HPDE6-E6E7 (cell line): ENCODE measurements at regions not wholly inside any gene's neighbourhood (a gene's known extent, or its start where the extent isn't known, plus 50 kb on each side); places are given as distances from the start of the nearest gene placed in this dataset.

ENCODE experiments used
- DNase-seq: peaks from one replicate; pipeline ENCODE4 v3.0.0; 2011; ENCODE audit warnings: missing footprints; ENCODE audit errors: extremely low spot score

DNA sequence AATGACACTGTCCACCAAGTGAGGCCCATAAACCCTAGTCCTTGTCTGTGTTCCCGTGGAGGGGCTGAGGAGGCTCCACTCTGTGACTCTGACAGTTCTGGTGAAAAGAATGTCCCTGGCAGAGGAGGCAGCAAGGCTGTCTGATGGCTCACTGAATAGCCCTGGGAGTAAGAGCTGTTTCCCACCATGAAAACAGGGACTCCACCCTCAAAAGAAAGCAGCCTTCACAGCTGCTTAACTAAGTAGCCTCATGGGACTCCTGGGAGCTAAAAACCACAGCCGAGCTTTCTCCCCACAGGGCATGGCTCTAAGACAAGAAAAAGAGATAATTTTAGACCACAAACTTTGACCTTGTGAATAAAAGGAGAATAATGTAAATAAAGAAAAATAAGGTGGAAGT is 135.1 kb upstream of the FRY start:
- DNase-seq: no peak

DNA sequence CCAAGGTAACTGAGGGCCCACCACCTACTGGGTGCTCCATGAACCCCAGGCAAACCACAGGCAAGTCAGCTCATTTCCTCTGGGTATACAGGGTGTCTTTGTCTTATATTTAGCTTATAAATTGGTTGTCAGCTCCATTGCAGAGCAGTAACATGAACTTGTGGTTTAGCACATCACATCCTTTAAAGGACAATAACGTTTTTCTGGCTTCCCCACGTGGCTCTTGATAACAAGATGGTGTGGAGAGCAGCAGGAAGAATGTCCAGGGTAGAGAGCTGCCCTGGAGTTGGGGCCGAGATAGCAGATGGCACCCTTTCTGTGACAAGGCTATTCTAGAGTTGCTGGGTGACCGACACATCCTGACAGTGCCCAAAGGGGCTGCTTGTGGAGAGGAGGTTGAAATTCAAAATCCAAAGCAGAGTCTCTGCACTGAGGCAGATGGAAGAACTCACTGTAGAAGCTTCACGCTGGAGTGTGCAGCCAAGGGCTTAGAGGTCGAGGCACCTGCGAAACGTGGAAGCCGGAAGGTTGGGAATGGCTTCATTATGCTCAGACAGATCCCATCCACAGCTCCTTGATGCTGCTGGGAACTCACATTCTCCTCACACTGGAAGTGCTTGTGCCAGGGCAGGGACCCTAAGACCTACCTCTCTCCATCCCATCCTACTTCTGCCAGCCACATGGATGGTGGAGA is 133.0 kb upstream of the FRY start:
- DNase-seq: no peak

DNA sequence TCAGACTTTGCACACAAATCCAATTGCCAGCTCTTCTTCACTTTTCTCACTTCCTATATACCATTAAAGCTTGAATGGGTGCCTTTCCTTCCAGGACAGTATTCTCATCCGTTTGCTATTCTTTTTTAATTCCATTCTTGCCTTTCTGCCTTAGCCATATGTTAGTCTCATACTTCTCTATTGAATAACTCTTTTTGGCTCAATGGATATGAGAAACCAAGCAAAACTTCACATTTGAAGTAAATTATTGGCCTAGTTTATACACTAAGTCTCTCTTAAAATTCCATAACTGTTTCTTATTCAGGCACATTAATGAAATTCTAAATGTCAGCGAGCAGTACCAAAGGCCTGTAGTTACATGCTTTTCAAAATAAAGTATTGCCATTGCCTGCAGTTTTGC is 129.6 kb upstream of the FRY start:
- no peak for DNase-seq

DNA sequence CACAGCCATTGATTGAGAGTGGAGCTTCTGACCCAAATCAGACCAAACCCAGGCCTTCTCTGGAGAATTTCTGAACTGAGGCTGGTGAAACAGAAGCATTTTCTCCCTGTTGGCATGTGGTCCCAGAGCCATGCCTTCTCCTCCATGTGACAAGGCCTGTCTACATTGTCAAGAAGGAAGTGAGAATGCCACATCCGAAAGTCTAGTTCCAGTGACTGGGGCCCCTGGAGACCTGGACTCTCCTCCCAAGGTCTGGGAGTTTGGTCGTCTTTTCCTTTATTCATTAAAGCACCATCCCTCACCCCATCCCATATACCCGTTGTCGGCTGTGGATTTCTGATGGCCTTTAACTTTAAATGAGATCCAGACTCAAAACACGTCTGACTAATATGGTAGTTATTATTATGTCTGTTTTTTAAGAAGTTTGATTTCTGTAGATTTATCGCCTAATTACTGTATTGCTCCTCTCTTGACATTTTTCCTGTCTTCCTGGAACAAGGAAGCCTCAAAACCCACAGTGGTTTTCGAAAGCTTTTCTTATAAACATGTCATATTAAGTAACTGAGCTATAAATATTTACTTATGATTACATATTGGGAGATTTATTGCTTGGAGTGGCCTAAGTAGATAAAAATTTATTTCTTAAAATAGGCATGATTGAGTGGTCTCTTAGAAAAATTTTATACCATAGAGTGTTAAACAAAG is 128.3 kb upstream of the FRY start:
- no peak for DNase-seq

DNA sequence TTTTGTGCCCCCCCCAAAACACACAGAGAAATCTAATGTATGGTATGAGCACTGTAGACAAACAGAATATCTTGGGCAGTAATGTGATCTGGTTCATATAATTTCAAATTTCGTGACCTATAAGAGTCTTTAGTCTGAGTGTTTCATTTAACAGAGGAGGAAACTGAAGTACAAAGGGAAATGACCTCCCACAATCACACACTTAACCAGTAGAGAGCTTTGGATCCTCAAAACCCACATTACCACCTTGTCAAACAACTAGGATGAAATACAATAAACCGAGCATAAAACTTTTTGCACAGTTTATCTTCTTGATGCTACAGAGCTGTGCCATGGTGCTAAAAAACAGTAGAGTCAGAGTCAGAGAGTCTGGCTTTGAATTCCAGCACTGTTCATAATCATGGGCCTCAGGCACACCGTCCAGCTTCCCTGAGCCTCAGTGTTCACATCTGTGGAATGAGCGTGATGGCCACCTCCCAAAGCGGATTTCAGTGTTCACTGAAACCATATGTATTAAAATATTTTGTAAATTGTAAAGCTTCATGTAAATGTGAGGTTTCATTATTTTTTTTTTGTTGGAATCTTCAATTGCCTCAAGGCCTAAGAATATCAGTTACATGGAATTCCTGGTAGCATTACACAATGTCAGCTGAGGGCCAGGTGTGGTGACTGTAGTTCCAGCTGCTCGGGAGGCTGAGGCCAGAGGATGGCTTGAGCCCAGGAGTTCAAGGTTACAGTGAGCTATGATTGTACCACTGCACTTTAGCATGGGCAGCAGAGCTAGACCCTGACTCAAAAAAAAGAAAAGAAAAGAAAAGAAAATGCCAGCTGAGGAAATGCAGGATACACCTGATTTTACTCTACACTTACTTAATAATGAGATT is 126.4 kb upstream of the FRY start:
- DNase-seq: no peak

DNA sequence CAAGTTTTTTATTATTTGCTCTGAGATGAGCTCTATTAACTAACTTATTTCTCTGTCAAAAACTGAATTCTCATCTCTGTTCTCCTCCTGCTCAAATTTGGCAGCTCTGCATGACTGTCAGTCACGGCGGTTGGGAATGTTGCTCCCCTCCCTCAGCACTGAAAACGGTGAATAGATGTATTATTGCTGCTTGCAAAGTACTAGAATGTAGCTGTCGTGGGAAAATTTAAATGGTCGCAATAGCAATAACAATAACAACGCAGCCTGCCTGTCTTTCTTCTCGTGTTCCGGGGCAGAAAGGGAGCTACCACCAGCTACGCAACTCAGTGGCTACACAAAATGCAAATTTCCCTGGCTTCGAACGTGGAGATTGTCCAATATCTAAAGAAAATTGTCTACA is 125.6 kb upstream of the FRY start:
- DNase-seq: no peak

DNA sequence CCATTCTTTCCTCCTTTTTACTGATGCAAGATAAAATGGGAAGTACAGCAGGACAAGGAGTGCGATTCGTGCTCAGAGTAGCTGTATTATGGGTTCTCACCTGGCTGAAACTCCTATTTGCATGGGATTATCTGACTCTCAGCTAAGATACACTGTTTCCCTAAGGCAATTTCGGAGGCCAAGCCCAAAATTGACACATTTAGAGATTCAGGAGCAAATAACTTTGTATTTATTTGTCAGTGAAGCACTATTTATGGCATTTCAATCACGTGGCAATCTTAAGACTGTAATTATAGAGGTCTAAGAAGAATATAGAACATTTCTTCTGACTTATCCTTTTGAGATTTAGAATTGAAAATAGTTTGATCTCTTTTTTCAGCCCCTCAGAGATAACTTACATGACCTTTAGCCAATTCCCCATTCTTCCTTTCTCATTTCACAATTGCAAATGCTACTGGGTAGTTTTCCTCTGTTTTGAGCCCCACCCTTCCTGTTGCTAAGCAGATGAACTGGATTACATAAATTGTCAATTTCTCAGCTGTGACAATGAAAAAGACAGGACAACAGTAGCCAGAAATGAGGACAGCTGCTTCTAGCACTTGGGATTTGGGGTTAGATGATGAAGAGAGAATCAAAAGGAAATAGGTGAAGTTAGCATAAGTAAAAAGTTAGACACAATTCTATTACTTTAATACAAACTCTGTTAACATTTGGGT is 122.7 kb upstream of the FRY start:
- DNase-seq: no peak

DNA sequence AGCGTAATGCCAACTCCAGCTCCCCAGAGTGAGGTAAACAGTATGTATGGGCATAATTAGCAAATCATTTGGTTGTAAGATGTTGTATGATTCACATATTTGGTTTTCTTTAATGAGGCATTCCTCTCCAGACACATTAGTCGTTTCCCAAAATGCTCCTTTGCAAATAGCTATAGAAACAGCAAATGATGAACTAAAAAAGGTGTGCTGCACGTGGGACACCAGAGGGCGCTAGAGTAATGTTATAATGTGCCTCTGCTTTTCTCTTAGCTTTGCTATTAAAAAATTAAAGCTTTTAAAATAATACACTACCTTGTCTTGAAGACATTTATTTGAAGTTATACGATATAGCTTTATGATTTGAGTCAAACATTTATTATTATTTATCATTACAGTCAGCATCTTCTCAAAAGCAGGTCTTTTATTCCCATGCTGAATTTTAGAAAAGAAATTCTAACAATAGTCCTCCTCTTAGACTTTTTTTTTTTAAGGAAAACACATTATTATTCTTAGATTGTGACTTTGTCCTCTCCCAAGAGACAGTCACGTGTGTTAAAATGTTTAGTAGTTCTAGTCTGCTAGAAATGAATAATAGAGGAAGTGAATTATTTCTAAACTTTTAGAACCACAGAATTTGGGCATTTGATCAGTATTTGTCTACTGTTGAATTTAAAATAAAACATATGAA is 121.6 kb upstream of the FRY start:
- DNase-seq: no peak

DNA sequence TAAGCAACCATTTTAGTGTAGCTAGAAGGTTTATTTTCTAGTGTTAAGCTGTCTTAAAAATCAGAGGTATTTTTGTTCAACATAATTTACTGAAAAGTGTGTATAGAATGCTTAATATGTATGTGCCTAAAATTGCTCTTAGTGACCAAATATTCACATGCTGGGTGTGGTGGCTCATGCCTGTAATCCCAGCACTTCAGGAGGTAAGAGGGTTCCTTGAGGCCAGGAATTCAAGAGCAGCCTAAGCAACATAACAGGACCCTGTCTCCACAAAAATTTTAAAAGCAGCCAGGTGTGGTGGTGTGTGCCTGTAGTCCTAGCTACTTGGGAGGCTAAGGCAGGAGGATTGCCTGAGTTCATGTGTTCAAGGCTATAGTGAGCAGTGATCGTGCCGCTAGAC is 120.9 kb upstream of the FRY start:
- DNase-seq: no peak

DNA sequence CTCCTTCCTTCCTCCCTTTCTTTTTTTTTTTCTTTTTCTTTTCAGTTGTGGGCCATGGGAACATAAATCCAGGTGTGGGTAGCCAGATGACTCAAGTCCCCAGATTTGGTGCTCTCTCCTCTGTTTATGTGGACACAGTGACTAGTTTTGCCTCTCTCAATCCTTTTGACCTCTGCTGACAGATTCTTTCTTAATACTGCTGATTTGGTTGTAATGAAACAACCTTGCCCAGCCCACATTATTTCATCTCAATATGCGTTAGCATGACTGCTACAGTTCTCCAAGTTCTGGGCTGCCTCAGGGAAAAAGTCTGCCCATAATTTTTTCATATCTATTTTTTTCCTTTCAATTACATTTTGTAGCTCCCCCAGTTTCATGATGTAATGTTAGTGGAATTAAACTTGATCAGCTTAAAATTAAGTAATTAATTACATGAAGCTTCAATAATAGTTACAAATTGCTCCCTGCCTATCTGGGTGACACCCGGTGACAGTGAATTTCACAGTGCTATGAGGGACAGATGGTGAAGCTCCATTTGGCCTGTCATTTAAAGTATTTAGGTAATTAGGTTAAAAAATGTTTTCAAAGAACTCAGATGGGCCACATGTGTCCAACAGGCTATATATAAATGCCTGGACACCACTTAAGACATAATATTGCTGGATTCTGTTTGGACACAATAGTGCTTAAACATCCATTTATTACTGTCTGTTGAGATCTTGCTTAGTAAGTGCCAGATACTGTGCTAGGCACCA is 118.8 kb upstream of the FRY start:
- DNase-seq: no peak

DNA sequence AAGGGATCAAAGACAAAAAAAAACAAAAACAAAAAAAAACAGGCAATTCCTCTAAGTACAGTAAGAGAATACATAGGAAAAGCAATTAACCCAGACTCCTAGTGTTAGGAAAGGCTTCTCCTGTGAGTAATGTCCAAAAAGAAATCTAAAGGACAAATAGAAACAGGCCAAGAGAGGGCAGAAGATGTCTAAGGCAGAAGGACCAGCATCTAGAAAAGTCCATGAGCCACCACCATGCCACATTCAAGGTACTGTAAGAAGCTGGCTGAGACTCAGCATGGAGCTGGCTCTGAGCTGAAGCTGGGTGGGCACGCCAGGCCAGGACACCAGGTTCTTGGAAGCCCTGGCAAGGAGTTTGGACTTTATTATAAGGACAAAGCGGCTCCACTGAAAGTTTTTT is 118.1 kb upstream of the FRY start:
- DNase-seq: no peak

DNA sequence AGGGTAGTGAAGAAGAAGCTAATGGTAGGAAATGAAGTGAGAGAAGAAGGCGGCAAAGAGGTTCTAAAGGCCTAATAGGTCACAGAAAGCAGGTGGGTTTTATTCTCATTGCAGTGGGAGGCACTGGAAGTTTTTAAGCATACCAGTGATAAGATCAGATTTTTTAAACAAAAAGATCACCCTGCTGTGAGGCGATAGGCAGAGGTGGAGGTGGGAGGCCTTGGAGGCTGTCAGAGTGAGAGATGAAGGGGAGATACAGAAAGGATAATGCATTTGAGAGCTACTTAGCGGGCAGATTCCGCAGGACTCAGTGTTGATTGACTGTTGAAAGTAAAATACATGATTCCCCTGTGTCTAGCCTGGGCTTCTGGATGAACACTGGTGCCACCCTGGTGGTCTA is 116.7 kb upstream of the FRY start:
- DNase-seq: no peak

DNA sequence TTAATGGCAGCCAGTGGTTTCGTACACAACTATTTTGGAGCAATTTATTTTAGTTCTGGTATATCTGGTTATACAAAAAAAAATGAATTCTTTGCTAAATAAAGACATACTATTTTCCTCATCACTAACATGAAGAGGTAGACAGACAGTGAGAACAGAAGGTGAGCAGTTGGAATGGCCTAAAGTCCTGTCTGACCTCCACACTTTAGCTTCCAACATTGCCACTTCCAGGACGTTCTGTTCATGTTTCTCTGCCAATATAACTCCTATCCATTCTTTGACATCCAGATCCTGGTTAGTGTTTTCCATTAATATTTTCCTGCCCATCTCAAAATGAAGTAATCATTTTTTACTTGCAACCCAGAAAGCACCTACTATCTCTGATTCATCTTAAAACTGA is 112.9 kb upstream of the FRY start:
- no peak for DNase-seq

DNA sequence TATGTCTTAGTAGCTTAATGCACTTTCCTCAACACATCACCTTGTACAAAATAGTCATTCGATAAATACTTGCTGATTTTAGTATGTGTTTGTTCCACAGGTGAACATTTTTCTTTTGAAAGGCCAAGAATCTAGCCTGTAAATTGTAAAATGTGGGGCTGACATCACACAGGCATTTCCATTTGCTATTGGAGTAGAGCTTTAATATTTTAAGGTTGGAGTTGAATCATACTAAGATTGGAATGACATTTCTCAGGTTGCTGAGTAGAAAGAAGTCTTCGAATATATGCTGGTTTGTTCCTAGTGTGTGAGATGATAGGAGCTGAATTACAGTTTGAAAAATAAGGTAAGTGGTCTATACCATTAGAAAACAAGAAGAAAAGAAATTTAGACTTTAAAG is 112.3 kb upstream of the FRY start:
- DNase-seq: no peak

DNA sequence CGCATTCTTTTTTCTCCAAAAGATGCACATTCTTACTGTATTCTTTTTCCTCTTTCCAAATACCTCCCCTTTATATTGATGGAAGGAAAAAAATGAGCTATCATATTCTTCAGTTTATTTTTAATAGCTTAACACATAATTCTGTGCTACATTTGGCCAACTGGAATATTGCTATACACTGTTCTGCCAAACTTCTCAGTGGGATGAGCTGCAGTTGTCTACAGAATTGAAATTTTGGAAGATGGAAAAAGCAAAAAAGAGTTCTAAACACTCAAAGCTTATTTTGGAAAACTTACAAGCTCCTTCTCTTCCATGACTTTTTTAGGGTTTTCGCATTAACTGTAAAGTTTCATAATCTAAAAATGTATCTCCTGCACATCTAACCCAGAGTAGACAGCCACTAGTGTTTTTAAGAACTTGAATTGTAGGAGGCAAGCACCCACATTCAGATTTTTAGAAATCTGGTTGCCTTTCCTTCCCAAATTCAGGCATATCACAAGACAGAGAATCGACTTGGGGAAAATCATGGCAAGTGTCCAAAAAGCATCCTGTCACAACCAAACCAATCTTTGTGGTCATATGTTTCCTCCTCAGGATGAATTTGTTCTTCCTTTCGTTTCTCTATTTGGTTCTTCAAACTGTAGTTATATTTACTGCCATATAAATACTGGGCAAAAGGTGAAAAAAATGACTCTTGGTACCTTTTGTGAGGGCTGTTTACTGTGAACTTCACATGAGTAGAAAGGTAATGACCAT is 111.4 kb upstream of the FRY start:
- no peak for DNase-seq

DNA sequence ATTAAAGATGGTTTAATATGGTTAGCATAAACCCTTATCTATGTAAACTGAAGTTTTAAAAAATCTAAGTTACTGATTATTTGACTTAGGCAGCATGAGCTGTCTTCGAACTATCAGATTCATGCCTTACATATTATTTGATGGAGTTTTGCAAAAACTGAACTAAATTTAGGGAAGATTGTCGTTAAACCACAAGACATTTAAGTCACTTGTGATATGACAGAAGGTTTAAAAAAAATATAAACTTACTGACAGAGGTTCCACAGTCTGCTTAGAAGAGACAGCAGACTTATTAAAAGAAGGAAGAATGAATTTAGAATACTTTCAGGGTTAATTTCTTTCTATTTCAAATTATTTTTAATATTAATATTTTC is 110.9 kb upstream of the FRY start:
- DNase-seq: no peak

DNA sequence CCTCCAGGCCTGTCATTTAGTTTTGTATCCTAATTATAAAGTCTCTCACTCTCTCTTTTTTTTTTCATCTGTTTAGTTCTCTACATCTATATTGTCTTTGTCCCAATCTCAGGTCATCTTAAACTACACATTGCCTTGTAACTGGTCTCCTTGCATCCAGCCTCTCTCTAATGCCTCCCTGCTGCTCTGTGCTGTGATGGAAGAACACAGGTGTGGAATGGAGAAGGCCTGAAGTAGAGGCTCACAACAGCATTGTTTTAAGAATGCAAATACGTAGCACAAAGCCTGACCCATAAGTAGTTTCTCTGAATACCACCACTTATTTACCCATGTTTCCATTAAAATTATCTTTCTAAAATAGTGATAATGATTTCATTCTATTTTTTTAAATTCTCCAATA is 108.8 kb upstream of the FRY start:
- no peak for DNase-seq

DNA sequence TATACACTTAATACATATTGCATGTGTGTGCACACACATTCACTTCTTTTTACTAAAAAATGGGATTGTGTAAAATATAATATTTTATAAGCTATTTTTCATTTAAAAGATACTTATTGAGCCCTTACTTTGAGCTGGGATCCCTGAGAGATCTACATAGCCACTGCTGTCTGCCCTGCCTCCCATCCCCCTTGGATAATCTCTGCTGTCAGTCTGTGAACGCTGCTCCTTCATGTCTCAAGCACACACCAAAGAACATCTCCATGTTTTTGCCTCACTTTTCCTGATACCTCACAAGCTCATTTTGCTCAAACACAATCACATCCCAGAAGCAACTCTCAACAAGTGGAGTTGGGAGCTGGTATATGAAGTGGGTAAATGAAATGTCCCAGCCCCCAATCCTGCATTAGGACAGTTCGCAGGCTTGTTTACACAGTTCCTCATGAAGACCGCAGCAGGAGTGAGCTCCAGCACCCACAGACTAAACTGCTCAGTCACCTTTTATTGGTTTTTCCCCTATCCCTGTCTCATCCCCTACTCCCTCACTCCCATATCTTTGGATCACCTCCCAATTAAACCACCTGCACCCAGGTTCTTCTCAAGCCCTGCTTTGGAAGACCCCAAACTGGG is 108.3 kb upstream of the FRY start:
- no peak for DNase-seq

DNA sequence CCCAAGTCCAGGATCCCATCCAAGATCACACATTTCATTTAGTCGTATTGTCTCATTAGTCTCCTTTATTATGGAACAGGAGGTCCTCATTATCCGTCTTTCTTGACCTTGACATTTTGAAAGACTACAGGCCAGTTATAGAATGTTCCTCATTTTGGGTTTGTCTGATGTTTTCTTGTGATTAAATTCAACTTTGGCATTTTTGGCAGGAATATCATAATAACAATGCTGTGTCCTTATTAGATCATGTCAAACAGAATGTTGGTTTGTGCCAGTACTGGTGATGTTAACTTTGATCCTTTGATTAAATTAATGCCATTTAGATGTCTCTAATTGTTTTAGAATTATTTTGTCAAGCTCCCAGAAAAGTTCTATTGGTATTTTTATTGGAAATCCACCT is 106.5 kb upstream of the FRY start:
- DNase-seq: no peak

DNA sequence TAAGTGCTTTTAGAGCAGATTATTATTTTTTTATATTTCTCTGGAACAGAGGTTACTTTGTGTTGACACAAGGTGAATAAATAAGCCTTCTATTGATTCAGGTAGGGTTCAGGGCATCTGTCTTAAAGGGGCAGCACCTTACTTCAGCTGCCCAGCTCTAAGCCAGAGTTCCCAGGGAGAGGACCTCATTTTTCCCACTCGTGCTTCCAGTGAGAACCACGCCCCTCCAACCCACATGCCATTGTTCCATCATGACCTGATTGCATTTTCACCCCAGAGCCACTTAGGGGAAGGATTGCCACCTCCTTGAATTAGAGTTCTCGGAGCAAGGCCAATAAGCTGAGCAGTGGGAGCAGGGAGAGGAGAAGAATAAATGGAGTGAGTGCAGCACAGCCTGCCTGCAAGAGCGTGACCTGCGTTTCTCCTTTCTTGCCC is 104.3 kb upstream of the FRY start:
- DNase-seq: no peak
